Brain microvascular endothelial cell (primary cell): ENCODE measurements at regions not wholly inside any gene's neighbourhood (a gene's known extent, or its start where the extent isn't known, plus 50 kb on each side); places are given as distances from the start of the nearest gene placed in this dataset.

Experiments used
- DNase-seq: peaks from one replicate; pipeline ENCODE4 v3.0.0-alpha.2; 2020
- H3K27ac ChIP-seq: fragments of 250-450 bp; sonication (Bioruptor Pico); 2 replicates; pipeline ENCODE4 v1.5.1; 2020; ENCODE audit warnings: mild to moderate bottlenecking, moderate library complexity
- H3K27me3 ChIP-seq: fragments of 250-450 bp; sonication (Bioruptor Pico); replicated peaks from 2 replicates; pipeline ENCODE4 v1.5.1; 2020; ENCODE audit warnings: mild to moderate bottlenecking
- H3K36me3 ChIP-seq: fragments of 250-450 bp; sonication (Bioruptor Pico); replicated peaks from 2 replicates; pipeline ENCODE4 v1.5.1; 2020; ENCODE audit warnings: mild to moderate bottlenecking
- H3K4me3 ChIP-seq: 2 replicates; pipeline ENCODE4 v1.5.1; 2011; ENCODE audit warnings: low read depth, mild to moderate bottlenecking, control low read depth, low read length, moderate library complexity
- in situ Hi-C: cut with HindIII; loops from 2 replicates; pipeline ENCODE4 v1.10.0; 2017; ENCODE audit warnings: low sequenced_read_pairs, low pct_ligation_motif_present
- TF ChIP-seq, protein P1 (sequence below): IDR thresholded peaks from 2 replicates; pipeline ENCODE4 v1.5.1; 2011; ENCODE audit warnings: low read depth, mild to moderate bottlenecking, moderate library complexity, low read length, control low read depth, inconsistent platforms; ENCODE audit errors: missing control alignments

DNA sequence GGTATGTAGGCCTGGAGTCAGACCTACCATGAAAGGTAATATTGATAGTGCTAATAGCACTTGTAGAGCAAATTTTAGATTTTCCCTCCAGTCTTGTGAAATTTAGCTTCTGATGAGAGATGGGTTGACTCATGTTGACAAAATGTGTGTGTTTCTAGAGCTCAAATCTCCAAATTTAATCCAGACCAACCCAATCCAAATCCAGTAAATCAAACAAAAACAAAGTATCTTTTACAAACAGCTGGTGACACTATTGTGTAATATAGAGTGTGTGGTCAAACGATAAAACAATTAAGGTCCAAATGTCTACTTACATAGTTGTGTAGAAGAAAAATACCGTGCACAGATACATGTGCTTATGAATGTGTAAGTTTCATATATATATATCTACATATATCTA, 63.4 kb upstream of the KITLG start:
- no peak overlapping the region for H3K4me3 ChIP-seq
- no peak overlapping the region for H3K27ac ChIP-seq
- no peaks in the 10 kb centered on the region for H3K27me3 ChIP-seq
- no peak for DNase-seq
- in situ Hi-C loops, result no loop called here
- TF ChIP-seq, protein P1, sequence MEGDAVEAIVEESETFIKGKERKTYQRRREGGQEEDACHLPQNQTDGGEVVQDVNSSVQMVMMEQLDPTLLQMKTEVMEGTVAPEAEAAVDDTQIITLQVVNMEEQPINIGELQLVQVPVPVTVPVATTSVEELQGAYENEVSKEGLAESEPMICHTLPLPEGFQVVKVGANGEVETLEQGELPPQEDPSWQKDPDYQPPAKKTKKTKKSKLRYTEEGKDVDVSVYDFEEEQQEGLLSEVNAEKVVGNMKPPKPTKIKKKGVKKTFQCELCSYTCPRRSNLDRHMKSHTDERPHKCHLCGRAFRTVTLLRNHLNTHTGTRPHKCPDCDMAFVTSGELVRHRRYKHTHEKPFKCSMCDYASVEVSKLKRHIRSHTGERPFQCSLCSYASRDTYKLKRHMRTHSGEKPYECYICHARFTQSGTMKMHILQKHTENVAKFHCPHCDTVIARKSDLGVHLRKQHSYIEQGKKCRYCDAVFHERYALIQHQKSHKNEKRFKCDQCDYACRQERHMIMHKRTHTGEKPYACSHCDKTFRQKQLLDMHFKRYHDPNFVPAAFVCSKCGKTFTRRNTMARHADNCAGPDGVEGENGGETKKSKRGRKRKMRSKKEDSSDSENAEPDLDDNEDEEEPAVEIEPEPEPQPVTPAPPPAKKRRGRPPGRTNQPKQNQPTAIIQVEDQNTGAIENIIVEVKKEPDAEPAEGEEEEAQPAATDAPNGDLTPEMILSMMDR, result no peak
- no peaks in the 10 kb centered on the region for H3K36me3 ChIP-seq

DNA sequence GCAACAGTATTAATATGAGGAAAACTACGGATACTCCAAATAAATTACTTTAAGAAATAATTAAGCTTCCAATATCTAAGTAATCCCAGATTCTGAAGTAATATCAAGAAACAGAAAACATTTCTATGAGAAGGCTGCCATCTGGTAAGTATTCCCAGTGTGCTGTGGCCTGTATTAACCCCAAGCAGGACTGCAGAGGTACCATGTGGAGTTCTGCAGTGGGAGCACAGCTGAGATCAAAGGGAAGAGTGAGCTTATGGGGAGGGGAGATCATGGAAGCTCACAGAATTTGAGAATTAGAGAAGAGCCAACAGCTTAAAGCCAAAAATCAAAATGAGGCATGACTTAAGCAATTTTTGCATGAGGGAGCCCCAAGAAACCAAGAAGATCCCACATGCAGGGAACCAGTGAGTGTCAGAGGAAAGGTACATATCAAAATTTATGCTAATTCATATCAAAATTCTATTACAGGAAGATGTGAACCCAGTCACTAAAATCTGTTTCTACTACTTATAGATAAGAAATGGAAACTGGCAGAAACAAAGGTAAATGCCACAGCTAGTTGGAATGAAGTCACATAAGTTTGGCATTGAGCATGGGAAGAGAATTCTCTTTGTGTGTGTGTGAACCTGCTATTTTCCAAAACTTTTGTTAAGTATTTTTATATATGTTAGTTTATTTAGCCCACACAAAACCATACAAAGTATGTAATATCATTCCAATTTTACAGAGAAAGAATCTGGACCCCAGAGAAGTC, 62.6 kb upstream of the KITLG start:
- no peaks in the 10 kb centered on the region for H3K36me3 ChIP-seq
- no peak for DNase-seq
- H3K27ac ChIP-seq, result no peak overlapping the region
- H3K4me3 ChIP-seq, result no peak overlapping the region
- TF ChIP-seq, protein P1, result no peak
- in situ Hi-C loops, result no loop called here
- no peaks in the 10 kb centered on the region for H3K27me3 ChIP-seq

DNA sequence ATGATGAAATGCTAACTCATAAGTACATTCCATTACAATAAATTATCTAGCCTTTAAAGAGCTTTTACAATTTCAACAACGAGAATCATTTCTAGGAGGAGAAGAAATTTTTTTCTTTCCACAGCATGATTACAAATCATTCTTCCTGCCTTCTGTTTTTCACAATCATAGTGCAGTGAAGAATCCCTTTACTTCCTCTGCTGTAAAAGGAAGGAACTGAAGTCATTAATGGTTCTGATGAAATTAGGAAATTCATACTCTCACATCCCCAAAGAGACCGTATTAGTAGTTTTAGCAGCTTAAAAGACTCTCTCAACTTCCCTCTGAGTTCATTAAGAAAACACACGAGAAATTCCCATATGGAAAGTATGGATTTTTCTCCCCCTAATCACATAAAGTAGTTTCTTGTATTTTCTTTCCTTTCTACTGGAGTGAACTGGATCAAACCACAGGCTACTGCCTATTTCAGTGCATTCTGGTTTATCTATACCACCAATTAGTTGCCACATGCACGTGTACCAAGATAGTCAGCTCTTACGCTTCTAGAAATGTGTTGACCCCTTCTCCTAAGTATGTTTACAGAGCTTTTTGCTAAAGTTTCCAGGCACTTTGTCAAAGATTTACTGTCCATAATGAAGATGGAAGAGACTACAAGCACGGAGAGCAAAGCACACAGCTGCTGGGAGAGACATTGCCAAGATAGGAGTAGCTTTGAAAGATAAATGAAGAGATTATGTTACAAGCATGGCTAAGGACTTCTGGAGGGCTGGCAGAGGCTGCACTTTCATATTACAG, 58.9 kb upstream of the KITLG start:
- H3K4me3 ChIP-seq, result no peak overlapping the region
- no peaks in the 10 kb centered on the region for H3K36me3 ChIP-seq
- no peak for DNase-seq
- no peaks in the 10 kb centered on the region for H3K27me3 ChIP-seq
- TF ChIP-seq, protein P1, result no peak
- in situ Hi-C loops, result no loop called here
- no peak overlapping the region for H3K27ac ChIP-seq

GRCh38 chr12:88638388-88638787, 58.1 kb upstream of the KITLG start:
- H3K4me3 ChIP-seq, result no peak overlapping the region
- TF ChIP-seq, protein P1, result no peak
- H3K36me3 ChIP-seq, result no peaks in the 10 kb centered on the region
- no peak overlapping the region for H3K27ac ChIP-seq
- no peak for DNase-seq
- in situ Hi-C loops, result no loop called here
- no peaks in the 10 kb centered on the region for H3K27me3 ChIP-seq

DNA sequence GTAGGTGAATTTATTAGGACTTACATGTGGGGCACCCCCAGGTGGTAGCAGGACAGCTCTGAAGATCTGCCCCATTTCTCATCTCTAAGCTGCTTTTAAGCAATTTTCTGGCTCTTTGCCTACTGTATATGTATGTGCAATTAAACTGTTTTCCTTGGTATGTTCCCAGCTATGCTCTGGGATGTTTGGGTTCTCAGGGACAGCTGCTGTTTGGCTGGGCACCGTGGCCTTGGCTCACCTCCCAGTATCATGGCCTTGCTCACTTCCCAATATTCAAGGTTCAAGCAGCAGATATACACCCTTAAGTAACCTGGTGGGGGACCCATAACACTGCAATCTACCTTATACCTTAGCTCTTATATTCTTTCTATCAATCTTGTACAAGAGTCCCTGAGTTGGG, 53.7 kb upstream of the KITLG start:
- in situ Hi-C loops, result no loop called here
- no peak overlapping the region for H3K27ac ChIP-seq
- no peak for DNase-seq
- TF ChIP-seq, protein P1, result no peak
- no peaks in the 10 kb centered on the region for H3K36me3 ChIP-seq
- H3K4me3 ChIP-seq, result no peak overlapping the region
- H3K27me3 ChIP-seq, result no peaks in the 10 kb centered on the region
